NOMO-1 treated with DMSO at 0.1 percent for 48 hours (cell line): ENCODE measurements at regions not wholly inside any gene's neighbourhood (a gene's known extent, or its start where the extent isn't known, plus 50 kb on each side); places are given as distances from the start of the nearest gene placed in this dataset.
A peak's percentile ranks its signal among the peaks of the same experiment; 100 is the strongest.

ENCODE experiments used
- DNase-seq: peaks from one replicate; lab custom pipeline; 2025; ENCODE audit not compliant: unreplicated experiment; lab: John Stamatoyannopoulos, UW

DNA sequence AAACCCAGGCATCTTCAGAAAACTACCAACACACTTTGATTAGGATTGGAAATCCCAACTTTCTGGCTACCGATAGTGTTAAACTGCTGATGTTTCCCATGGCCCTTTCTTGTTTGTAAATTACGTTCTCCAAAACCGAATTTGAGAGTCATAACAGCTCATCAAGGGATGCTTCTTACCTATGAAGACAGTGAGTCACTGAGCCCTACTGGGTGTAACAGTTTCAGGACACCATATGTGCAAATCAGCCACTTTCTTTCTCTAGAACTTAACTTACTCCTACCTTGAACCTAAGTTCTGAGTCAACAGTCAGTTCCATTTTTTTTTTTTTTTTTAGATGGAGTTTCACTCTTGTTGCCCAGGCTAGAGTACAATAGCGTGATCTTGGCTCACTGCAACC is 410.1 kb upstream of the TSHZ3 start:
- no peak for DNase-seq

- DNase-seq = no peak
These were observed 412.2 kb upstream of the TSHZ3 start for GRCh38 chr19:31761281-31761913.

DNA sequence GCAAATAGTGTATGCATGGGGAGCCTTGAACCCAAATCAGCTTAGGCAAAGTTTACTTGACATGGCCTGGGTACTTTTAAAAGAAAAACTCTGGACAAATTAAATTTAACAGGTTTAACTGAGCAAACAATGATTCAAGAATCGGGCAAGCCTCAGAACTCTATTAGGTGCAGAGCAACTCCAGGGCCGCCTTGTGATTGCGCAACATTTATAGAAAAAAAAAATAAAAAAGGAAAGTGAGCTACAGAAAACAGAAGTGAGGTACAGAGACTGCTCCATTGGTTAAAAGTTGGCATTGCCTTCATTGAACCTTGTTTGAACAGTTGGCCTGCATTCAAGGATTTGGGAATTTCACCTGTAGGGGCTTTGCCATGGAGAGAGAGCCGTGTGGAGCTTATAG is 421.0 kb upstream of the TSHZ3 start:
- peak; percentile 26 for DNase-seq

- no peak for DNase-seq
These were observed 423.7 kb upstream of the TSHZ3 start for GRCh38 chr19:31772915-31773314.

DNA sequence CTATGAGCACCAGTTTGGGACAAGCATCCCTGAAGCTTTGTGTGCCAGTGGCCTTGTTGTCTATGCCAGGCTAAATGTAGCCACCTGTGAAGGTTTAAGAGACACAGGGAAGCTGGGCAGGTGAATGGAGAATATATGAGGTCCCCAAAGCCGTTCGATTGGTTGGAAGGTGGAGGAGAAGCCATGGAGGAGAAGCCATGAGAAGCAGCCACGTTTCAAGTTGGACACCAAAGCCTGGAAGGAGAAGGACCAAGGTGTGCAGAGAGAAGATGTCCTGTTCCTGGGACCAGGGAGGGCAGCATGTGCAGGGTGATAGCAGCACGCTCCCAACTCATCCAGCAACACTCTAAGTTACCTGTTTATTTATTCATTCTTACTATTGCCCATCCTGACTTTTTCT is 432.3 kb upstream of the TSHZ3 start:
- DNase-seq = no peak

GRCh38 chr19:31783592-31783991 is 434.4 kb upstream of the TSHZ3 start:
- no peak for DNase-seq

GRCh38 chr19:31784671-31785101 is 435.4 kb upstream of the TSHZ3 start:
- DNase-seq = no peak

DNA sequence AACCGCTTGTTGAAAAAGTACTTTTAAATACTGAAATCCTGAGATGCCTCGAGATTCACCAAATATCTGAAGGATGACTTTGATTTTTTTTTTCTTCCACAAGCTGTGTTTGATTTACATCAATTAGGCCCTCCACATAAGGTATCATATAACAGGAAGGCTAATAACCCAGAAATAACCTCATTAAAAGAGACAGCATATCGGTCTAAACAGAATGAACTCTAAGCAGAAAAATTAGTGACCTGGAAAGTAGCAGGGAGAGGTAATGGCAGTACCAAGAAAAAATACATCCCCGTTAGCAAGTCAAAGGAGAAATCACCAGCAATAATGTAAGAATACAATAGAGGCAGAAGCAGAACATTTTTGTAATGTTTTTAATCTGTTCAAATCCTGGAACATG is 452.4 kb upstream of the TSHZ3 start:
- DNase-seq = no peak

DNA sequence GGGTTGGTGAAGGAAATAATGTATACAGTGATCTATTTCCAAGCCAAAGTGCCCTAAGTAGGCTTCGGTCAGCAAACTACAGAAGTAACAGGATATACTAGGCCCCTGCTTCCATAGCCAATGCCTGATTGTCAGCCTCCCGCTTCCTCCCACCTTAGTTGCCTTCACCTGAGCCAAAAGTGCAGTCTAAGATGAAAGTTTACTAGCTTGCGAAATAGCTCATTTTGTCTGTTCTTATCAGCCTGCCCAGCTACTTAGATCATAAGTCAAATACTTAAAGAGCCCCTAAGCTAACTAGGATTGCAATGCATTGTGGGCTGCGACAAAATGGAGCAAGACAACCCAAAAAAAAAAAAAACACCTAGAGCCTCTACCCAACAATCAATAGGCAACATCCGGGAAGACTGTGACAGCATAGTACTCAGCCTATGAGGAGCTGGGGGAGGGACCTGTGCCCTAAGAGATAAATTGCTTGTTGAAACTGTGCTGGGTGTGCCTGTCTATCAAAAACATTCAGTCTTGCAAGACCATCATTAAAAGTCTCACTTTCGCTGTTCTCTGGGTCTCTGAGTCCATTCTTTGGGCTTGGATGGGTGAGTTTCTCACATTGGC is 454.7 kb upstream of the TSHZ3 start:
- no peak for DNase-seq

GRCh38 chr19:31804668-31805067 is 455.4 kb upstream of the TSHZ3 start:
- DNase-seq = no peak

- no peak for DNase-seq
These were observed 461.4 kb upstream of the TSHZ3 start for GRCh38 chr19:31810536-31811109.

GRCh38 chr19:31817971-31818797 is 468.9 kb upstream of the TSHZ3 start:
- no peak for DNase-seq

- DNase-seq = no peak
These were observed 469.5 kb upstream of the TSHZ3 start for GRCh38 chr19:31818798-31819105.

DNA sequence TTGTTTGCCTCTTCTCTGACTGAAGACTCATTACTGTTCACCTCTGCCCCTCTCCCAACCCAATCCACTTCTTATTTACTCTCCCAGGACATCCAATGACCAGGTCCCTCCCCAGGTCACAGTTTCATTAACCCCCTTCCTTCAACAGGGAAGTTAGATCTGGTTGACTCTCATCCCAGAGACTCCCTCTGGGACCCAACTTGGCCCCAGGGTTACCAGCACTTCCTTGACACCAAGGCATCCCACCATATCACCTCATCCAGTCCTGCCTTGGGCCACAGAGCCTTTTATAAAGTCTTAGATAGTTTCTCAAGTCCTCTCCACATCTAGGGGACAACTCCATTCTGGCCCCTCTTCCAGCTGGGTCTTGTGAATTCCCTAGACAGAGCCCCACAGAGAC is 470.6 kb upstream of the TSHZ3 start:
- no peak for DNase-seq

- DNase-seq = no peak
These were observed 472.1 kb upstream of the TSHZ3 start for GRCh38 chr19:31821346-31821745.

- DNase-seq = no peak
These were observed 476.2 kb upstream of the TSHZ3 start for GRCh38 chr19:31825134-31826094.

GRCh38 chr19:31826325-31826724 is 477.1 kb upstream of the TSHZ3 start:
- DNase-seq = no peak

DNA sequence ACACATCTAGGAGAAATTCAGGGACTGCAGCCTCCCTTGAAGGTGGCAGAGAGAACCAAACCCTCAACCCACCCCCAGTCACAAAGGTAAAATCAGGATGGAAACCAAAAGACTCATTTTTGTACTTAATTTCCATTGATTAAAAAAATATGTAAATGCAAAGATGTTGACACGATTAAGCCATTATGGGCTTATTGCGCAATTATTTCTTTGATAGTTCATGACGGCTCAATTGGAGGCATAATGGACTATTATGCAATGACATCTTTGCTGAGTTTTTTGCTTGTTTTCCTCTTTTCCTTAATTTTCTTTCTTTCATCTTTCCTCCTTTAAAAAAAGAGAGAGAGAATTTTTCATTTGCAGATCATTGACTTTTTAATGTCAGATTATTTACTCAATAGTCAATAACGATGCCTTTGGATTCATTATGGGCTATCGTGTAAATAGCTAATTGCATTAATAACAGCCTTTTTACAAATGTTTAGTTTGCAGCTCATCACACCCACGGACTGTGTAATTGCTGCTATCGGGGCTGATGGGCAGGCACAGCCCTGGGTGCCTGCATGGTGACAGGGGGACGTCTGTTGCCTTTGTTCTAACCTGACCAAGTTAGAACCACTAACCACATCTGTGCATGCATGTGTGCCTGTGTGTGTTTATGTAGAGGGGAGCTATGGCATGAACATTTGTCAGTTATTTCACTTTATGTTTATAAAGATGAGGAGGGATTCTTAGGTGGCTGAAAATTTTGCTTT is 482.4 kb upstream of the TSHZ3 start:
- DNase-seq = no peak

GRCh38 chr19:31832176-31832548 is 482.9 kb upstream of the TSHZ3 start:
- no peak for DNase-seq

GRCh38 chr19:31834070-31834469 is 484.8 kb upstream of the TSHZ3 start:
- no peak for DNase-seq
